ENCODE measurements at regions not wholly inside any gene's neighbourhood (a gene's known extent, or its start where the extent isn't known, plus 50 kb on each side); places are given as distances from the start of the nearest gene placed in this dataset.

DNA sequence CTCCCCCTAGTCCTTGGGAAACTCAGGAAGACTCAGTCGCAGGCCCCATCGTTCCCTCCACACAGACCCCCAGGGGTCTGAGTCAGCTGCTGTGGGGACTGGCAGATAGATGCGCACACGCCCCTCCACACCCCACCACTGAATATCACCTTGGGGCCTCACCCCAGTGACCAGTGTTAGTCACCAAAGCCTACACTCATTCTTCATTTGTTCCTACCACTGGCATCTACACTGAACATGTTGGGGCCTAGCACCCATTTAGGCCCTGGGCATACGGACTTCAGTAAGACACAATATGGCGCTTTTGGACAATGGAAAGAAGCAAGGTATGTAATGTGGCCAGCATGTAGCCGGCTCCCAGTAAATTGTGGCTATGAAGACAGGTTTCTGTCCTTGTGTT lies 154.1 kb upstream of the PJA1 start:
- no peak for DNase-seq (ENCODE audit: low read depth)
- TF ChIP-seq, protein P1, sequence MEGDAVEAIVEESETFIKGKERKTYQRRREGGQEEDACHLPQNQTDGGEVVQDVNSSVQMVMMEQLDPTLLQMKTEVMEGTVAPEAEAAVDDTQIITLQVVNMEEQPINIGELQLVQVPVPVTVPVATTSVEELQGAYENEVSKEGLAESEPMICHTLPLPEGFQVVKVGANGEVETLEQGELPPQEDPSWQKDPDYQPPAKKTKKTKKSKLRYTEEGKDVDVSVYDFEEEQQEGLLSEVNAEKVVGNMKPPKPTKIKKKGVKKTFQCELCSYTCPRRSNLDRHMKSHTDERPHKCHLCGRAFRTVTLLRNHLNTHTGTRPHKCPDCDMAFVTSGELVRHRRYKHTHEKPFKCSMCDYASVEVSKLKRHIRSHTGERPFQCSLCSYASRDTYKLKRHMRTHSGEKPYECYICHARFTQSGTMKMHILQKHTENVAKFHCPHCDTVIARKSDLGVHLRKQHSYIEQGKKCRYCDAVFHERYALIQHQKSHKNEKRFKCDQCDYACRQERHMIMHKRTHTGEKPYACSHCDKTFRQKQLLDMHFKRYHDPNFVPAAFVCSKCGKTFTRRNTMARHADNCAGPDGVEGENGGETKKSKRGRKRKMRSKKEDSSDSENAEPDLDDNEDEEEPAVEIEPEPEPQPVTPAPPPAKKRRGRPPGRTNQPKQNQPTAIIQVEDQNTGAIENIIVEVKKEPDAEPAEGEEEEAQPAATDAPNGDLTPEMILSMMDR (IDR thresholded peaks at IDR 0.05; ENCODE audit: control insufficient read depth, insufficient read depth, low read depth, low read length, missing control alignments) = no peak
- H3K4me3 ChIP-seq (ENCODE audit: control insufficient read depth, low read depth, low read length) = no peak overlapping the region

DNA sequence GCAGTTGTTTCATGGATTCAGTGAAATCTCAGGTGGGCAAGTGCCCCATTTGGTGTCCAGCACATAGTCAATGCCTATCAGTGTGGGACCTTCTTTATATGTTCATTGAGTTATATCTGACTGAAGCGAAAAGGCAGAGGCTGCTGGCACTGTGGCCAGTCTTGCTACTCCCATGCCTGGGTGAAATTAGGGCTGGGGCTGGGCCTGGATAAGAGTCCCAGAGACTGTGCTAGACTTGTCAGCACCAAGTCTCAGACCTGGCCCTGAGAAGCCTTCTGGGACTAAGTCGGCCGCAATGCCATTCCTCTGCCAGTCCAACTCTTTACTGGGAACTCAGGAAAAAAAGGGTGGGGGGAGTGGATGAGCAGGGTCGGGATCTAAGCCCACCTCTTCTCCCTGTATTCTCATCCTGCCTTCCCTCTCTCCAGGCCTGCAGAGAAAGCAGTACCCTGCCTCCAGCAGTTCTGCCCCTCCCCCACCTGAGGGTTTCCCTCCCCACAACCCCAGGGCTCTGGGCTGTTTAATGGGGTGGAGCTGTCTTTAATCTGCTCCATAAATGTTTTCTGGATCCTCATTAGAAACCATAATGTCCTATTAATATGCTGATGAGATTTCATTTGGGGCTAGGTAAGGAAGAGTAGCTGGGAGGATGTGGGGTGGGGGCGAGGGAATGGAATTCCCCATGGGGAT lies 153.5 kb upstream of the PJA1 start:
- TF ChIP-seq, protein P1 (IDR thresholded peaks at IDR 0.05; ENCODE audit: control insufficient read depth, insufficient read depth, low read depth, low read length, missing control alignments) = no peak
- H3K4me3 ChIP-seq (ENCODE audit: control insufficient read depth, low read depth, low read length) = no peak overlapping the region
- DNase-seq (ENCODE audit: low read depth) = no peak

DNA sequence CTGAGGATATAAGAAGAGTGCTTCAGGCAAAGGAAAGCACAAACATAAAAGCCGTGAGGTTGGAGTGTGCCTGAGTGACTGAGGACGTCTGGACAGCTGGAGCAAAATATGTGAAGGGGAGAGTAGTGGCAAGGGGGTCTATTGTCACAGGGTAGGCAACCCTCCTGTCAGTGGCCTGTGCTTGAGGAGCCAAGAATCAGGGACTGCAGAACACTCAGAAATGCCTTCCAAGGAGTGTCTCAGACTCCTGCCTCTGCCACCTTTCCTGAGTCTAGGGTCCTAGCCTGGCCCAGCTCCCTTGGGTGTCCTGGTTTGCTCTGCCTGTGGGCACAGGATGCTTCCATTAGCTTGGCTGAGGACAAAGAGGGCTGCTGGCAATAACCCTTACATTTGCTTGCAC lies 152.5 kb upstream of the PJA1 start:
- no peak overlapping the region for H3K4me3 ChIP-seq (ENCODE audit: control insufficient read depth, low read depth, low read length)
- TF ChIP-seq, protein P1 (IDR thresholded peaks at IDR 0.05; ENCODE audit: control insufficient read depth, insufficient read depth, low read depth, low read length, missing control alignments) = no peak
- no peak for DNase-seq (ENCODE audit: low read depth)

DNA sequence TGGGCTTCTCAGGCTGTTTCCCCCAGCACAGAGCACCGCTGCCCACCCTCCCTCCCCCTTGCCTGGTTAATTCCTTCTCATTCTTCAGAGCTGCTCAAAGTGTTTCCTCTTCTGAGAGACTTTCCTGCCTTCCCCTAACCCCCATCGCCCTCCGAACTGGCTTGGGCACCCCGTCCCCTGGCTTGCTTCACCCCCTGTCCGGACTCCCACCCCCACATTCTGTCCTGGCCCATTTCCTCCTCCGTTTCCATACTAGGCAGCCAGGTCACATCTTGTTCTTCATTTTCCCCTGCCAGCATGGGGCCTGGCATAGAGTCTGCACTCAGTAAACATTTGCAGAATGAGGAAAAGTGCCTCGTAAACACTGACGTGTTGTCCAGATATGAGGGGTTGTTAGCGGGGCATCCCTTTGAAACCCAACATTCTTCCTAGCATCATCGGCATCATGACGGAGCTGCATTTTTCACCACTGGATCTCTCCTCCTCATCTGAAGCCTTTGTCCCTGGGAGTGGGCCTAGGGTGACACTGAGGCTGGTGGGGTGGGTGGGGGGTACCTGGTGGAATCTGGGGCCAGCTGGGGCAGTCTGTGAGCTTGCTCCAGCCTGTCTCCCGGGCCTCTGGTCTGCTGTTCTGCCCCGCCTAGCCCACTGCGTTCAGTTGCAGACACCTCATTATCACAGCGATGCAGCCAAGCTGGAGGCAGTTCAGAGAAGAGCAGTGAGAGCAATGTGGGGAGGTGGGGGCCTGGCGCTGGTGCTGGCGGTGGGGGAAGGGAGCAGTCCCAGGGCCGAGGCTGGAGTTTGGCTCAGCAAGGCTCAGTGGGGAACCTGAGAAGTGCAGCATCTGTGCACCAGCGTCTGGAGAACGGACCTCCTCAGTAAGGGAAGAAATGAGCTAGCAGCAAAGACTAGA lies 149.4 kb upstream of the PJA1 start:
- no peak for DNase-seq (ENCODE audit: low read depth)
- TF ChIP-seq, protein P1 (IDR thresholded peaks at IDR 0.05; ENCODE audit: control insufficient read depth, insufficient read depth, low read depth, low read length, missing control alignments) = no peak
- no peak overlapping the region for H3K4me3 ChIP-seq (ENCODE audit: control insufficient read depth, low read depth, low read length)

DNA sequence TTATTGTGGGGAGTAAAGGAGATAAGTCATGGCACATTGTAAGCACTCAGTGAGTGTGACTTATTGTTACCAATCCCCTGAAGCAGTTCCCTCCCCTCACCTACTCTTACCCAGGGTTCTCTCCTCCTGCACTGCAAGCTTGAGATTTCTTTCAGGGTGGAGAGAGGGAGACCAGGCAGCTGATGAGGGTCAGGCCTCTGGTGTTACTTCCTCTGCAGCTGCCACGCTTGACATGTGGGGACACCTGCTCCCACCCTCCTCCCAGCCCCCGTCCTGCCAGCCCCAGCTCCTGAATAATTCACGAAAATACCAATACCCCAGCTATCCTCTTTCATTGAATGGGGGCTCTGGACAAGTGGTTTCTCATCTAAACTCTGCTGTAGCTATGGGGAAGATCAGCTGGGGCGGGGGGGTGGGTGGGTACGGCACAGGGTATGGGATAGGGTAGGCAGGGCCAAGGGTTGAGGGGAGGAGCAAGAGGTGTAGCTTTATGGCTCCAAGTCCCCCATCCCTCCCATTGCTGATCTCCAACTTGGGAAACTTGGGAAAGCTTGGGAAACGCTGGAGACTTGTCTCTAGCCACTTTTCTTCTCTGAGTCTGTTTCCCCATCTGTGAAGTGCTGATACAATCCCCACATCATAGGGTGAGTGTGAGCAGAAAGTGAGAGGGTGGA lies 148.5 kb upstream of the PJA1 start:
- DNase-seq (ENCODE audit: low read depth) = no peak
- TF ChIP-seq, protein P1 (IDR thresholded peaks at IDR 0.05; ENCODE audit: control insufficient read depth, insufficient read depth, low read depth, low read length, missing control alignments) = no peak
- no peak overlapping the region for H3K4me3 ChIP-seq (ENCODE audit: control insufficient read depth, low read depth, low read length)

DNA sequence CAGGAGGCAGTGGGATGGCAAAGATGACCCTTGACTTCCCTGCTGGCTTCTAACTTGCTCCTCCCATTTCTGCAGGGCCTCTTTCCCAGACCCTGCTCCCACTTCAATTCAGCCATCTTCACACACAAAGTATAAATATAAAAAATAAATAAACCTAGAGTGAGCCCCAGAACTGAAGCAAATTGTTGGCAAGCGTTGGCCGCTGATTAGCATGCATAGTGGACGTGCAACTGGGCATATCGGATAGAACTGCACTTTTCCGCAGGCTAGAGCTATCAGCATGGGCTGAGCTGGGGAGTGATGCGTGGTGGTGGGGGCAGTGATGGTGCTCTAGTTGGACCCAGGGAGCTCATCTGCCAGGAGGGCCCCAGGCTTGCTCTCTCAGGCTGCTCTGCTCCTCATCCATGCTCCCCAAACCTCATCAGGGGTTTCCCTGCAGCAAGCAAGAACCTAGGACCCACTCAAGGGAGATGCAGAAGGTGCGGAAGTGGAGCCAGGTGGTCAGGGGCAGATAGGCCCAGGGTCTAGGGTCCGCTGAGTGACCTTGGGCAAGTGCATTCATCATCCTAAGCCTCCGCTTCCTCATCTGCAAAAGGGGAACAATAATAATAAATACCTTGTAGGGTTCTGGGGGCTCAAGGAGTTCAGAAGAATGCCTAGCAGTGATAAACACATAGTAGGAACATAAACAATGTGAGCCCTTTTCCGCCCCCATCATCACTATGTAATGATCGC lies 146.8 kb upstream of the PJA1 start:
- DNase-seq (ENCODE audit: low read depth) = no peak
- TF ChIP-seq, protein P1 (IDR thresholded peaks at IDR 0.05; ENCODE audit: control insufficient read depth, insufficient read depth, low read depth, low read length, missing control alignments) = no peak
- no peak overlapping the region for H3K4me3 ChIP-seq (ENCODE audit: control insufficient read depth, low read depth, low read length)
